ENCODE measurements at regions not wholly inside any gene's neighbourhood (a gene's known extent, or its start where the extent isn't known, plus 50 kb on each side); places are given as distances from the start of the nearest gene placed in this dataset.
"Not testable (repeated sequence)": the region's sequence is repeated elsewhere in the genome, so short reads cannot be mapped to it uniquely, and the experiment has no call there.

GRCh38 chr4:159910721-159911120 lies 807.8 kb downstream of the RAPGEF2 start:
- Mint-ChIP-seq H3K4me1 (ENCODE audit: low read depth) (no peaks in the 10 kb centered on the region), H3K36me3 (ENCODE audit: low read depth) (peaks cover 2% of the 10 kb centered on the region), H3K27ac (ENCODE audit: unreplicated experiment) (no peak overlapping the region), H3K27me3 (ENCODE audit: low read depth) (peaks cover 13% of the 10 kb centered on the region), H3K4me3 (ENCODE audit: unreplicated experiment) (no peak overlapping the region), H3K9me3 (ENCODE audit: low read depth) (no peaks in the 10 kb centered on the region)
- TF ChIP-seq CTCF (IDR thresholded peaks at IDR 0.05): no peak
- no peak for DNase-seq (ENCODE audit: low spot score)

- Mint-ChIP-seq H3K4me3 (ENCODE audit: unreplicated experiment) (no peak overlapping the region), H3K36me3 (ENCODE audit: low read depth) (peaks cover 1% of the 10 kb centered on the region), H3K27me3 (ENCODE audit: low read depth) (peaks cover 3% of the 10 kb centered on the region), H3K4me1 (ENCODE audit: low read depth) (no peaks in the 10 kb centered on the region), H3K9me3 (ENCODE audit: low read depth) (peaks cover 23% of the 10 kb centered on the region), H3K27ac (ENCODE audit: unreplicated experiment) (no peak overlapping the region)
- no peak for TF ChIP-seq CTCF (IDR thresholded peaks at IDR 0.05)
- no peak for DNase-seq (ENCODE audit: low spot score)
Measured at GRCh38 chr4:159922119-159922518, 819.2 kb downstream of the RAPGEF2 start.

- TF ChIP-seq CTCF (IDR thresholded peaks at IDR 0.05): no peak
- Mint-ChIP-seq H3K9me3 (ENCODE audit: low read depth) (peaks cover 34% of the 10 kb centered on the region), H3K36me3 (ENCODE audit: low read depth) (peaks cover 1% of the 10 kb centered on the region)
Measured at GRCh38 chr4:159925770-159926169, 822.9 kb downstream of the RAPGEF2 start.

DNA sequence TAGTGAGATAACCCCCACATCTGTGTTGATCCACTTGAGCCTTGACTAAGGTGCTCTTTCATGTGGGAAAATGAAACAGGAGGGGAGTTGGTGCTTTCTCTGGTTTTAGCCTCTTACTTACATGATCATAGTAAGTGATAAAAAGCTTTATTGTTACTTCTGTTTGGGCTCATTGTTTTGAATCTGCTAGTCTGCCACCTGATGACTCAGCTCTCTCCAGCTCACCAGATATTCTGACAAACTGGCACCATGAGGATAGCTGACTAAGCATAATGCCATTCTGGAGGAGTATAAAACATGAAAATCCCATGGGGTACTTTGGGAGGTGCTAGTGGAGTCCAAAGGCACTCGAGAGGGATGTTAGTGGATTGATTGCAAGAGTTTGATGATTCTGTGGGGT lies 824.0 kb downstream of the RAPGEF2 start:
- DNase-seq (ENCODE audit: low spot score): no peak
- Mint-ChIP-seq H3K27ac (ENCODE audit: unreplicated experiment) (no peak overlapping the region), H3K4me1 (ENCODE audit: low read depth) (no peaks in the 10 kb centered on the region), H3K4me3 (ENCODE audit: unreplicated experiment) (no peak overlapping the region), H3K9me3 (ENCODE audit: low read depth) (peaks cover 37% of the 10 kb centered on the region), H3K36me3 (ENCODE audit: low read depth) (peaks cover 1% of the 10 kb centered on the region), H3K27me3 (ENCODE audit: low read depth) (peaks cover 1% of the 10 kb centered on the region)
- no peak for TF ChIP-seq CTCF (IDR thresholded peaks at IDR 0.05)

More at GRCh38 chr4:159925770-159926169, 822.9 kb downstream of the RAPGEF2 start:
- H3K27me3 Mint-ChIP-seq (ENCODE audit: low read depth): no peaks in the 10 kb centered on the region
- H3K4me1 Mint-ChIP-seq (ENCODE audit: low read depth): no peaks in the 10 kb centered on the region
- H3K27ac Mint-ChIP-seq (ENCODE audit: unreplicated experiment): no peak overlapping the region
- H3K4me3 Mint-ChIP-seq (ENCODE audit: unreplicated experiment): no peak overlapping the region
- no peak for DNase-seq (ENCODE audit: low spot score)

DNA sequence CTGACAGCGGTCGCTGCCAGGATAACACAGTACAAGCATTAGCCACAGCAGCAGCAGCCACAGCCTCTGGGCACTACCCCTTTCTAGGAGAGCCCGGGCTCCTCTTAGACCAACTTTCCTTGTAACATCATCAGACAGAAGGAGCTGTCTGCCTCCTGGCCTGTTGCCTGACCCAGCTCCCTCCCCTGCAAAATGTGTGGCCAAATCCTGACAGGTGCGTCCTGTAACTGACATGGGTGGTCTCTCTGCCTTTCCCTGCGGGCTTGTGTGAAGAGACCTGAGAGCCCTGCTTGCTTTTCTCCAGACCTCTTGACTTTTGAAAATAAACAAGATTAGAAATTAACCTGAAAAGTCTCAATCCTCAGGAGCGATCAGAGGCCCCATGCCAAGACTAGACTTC lies 824.9 kb downstream of the RAPGEF2 start:
- TF ChIP-seq CTCF (IDR thresholded peaks at IDR 0.05): no peak
- no peak overlapping the region for H3K4me3 Mint-ChIP-seq (ENCODE audit: unreplicated experiment)
- DNase-seq (ENCODE audit: low spot score): no peak
- H3K36me3 Mint-ChIP-seq (ENCODE audit: low read depth): peaks cover 1% of the 10 kb centered on the region
- H3K27ac Mint-ChIP-seq (ENCODE audit: unreplicated experiment): no peak overlapping the region
- no peaks in the 10 kb centered on the region for H3K4me1 Mint-ChIP-seq (ENCODE audit: low read depth)
- H3K27me3 Mint-ChIP-seq (ENCODE audit: low read depth): peaks cover 1% of the 10 kb centered on the region
- H3K9me3 Mint-ChIP-seq (ENCODE audit: low read depth): peaks cover 42% of the 10 kb centered on the region

GRCh38 chr4:159934602-159935001 lies 831.7 kb downstream of the RAPGEF2 start:
- H3K4me3 Mint-ChIP-seq (ENCODE audit: unreplicated experiment); H3K36me3 Mint-ChIP-seq (ENCODE audit: low read depth); DNase-seq (ENCODE audit: low spot score); H3K4me1 Mint-ChIP-seq (ENCODE audit: low read depth); H3K27me3 Mint-ChIP-seq (ENCODE audit: low read depth); H3K27ac Mint-ChIP-seq (ENCODE audit: unreplicated experiment): not testable (repeated sequence)
- H3K9me3 Mint-ChIP-seq (ENCODE audit: low read depth): peaks cover 28% of the 10 kb centered on the region
